ENCODE measurements at regions not wholly inside any gene's neighbourhood (a gene's known extent, or its start where the extent isn't known, plus 50 kb on each side); places are given as distances from the start of the nearest gene placed in this dataset.

DNA sequence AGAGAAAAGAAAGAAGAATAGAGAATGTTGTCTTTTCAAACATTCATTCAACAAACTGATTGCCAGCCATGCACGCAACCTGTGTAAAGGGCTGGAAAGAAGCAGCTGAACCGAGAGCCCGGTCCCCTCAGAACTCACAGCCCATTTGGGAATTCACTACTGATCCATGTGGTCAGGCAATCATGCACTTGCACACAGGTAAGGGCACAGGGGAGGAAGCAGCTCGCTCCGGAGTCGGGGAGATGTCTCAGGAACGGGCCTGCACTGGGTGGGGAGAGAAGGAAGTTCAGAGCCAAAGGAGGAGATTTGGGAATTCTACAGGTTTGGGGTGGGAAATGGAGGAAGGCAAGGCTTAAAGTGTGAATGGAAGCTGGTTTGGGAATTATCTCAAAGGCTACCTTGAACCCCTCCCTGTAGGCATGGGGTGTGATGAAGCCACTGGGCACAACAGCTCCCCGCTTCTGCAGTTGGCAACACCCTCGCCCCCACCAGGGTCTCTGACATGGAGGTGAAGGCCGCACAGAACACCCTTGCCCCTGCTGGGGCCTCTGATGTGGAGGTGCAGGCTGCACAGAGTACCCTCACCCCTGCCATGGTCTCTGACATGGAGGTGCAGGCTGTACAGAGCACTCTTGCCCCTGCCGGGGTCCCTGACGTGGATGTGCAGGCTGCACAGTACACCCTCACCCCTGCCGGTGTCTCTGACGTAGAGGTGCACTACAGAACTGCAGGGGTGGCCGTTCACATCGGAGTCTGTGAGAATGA, 194.4 kb upstream of the RNF32 start:
- DNase-seq: no peak

DNA sequence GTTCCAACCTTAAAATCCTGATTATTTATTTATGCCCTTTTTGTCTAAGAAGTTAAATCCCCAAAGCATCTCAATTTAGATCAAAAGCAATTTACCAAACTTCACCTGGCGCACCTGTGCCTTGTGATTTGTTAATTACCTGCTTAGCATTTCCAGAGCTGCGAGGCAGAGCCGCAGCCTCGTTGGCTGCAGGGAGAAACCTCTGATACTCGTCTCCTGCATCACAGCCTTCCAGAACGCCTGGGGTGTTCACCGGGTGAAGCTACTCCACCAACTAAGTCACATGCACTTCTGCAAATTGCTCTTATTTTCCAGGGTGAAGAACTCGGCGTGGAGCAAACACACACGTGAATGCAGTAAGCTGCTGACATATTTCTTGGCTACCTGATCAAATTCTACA, 198.1 kb upstream of the RNF32 start:
- peak in 1 of 2 experiments; percentile 9 for DNase-seq

DNA sequence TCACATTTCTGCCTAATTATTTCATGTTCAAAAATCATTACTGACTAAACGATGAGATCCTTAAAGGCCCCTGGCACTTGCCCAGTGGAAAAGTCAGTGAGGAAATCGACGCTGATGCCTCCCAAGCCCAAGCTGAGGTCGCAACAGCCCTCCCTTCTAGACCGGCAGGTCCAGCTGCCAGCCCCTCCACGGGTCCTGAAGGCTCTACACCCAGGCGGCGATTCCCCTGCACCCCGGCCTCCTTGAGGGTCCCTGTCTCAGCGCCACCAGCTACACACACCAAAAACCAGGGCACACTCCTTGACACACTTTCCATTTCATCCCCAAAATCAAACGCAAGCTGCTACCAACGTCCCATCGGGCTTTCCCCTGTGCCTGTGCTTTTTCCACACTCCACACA, 200.1 kb upstream of the RNF32 start:
- DNase-seq: no peak

DNA sequence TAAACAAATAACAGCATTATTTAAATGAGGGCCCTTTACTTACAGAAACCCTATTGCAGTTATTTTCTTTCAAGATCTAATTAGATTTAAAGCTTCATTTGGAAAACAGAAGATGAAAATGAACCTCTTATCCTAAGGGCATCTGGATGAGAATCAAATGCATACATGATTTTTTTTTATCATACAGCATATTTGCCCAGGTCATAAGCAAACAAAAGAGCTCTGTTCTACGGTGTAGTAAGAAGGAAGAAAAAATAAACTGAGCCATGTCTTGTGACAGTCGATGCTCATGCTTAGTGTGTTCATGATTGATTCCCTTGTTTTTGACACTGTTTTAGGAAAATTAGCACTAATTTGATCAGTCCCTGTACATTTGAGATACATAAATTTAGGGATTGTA, 202.6 kb upstream of the RNF32 start:
- DNase-seq: peak; percentile 70

DNA sequence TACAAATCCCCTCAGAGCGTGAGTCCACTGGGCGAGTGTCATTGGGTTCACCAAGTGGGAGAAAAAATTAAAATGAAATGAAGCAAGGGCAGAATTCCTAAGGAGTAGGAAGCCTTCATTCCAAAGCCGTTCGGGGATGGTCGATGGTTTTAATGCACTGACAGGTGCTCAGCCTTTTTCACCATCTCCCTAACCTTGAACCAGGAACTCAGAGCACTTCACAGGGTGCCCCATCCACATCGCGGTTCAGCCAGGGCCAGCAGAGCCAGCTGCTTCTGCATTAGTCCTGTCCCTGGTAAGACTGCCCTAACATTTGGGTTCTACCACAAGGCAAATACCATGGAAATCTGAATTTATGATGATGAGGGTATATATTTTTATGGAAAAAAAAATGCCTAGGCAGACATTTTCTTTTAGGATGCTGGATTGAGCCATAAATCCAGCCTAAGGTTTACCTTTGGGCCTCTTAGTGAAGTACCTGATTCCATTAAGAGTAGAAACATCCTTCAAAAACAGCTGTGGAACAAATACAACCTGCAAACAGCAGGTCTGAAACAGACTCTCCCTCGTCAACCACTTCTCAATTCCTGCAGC, 203.5 kb upstream of the RNF32 start:
- DNase-seq: no peak

DNA sequence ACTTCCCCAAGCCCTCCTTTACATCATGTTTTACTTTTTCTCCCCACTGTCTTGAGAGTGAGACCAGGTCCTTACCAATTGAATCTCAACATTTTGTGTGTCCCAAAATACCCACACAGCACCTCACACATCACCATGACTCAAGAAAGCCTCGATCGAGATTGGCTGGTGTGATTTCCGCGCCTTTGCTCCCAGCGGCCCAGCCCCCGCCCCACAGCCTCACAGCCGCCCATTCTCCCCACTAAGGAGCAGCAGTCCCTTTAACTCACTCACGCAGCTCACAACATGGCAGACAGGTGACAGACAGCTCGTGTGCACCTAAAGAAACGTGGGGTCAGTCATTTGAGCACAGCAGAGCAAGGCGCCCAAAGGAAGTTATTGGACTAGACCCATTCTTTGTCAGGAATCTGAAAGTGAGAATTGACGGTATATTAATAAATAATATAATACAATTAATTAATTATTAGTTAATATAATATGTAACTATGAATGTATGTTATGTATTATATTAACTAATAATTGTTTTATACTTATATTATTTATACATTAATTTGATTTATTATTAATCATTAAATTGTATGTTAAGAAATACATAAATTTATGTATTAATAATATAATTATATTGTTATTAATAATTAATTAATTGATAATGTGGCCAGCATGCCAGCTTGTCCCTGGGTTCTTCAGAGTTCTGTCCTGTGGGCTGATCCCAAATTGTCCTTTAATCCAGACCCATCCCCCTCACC, 204.9 kb upstream of the RNF32 start:
- DNase-seq: no peak

DNA sequence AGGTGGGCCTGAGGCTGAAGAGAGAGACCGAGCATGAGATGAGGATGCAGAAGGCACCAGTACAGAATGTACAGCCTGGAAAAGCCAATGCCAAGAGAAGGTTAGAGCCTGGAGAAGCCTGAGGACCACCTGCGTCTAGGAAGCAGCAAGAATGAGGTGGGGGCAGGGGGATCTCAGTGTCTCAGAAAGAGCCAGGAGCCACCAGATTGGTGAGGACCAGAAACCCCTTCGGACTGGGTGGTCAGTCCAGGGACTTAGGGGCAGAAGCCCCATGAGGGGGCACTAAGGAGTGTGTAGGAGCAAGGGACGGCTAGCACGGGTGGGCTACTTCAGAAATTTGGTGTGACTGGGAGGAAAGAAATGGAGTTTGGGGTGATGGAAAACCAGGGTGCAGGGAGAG, 205.9 kb upstream of the RNF32 start:
- no peak for DNase-seq

DNA sequence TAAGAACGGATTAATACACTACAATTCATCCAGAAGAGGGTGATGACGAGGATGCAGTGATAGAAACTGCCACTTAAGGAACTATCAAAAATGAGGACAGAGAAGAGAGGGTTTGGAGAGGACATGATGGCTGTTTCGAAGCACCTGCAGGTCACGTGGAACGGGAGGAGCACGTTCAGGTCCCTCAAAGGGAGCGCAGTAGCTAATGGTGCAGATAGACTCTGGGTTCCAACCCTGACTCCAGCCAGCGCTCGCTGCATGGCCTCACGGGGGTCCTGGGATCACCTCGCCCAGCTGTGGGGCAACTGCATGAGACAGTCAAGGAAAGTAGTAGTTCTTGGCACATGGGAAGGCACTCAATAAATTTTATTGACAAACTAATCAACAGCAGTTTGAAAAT, 208.6 kb upstream of the RNF32 start:
- DNase-seq: no peak

DNA sequence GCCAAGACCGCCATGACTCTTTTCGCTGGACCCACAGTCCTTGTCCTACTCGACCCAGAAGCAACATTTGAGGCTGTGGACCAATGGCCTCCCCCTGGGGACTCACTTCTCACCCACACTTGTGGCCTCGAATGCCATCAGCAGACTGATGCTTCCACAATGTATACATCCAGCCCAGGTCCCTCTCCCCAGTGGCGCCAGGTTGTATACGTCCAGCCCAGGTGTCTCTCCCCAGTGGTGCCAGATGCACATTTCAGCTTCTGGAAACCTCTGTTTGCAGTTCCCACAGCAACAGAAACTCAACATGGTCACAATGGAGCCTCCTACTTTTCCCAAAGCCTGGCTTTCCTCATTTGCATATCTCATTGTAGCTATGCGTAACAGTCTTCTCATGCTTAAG, 210.5 kb upstream of the RNF32 start:
- peak; percentile 84 to 94 for DNase-seq

DNA sequence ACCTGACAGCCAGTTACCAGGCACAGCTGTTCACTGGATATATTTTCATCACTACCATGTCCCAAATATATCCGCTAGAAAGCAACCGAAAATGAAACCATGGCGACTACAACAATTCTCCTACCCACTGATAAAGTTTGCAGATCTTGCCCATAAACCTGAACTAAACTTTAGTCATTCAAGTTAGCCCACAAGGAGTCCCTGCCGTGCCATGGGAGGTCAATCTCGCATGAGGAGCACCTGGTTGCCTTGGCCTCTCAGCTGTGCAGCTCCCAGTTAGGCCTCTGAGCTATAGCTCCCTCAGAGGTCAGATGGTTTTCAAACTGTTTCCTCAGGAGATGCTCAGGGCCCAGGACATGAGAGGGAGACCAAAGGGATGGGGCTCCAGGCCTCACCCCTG, 211.1 kb upstream of the RNF32 start:
- DNase-seq: no peak

DNA sequence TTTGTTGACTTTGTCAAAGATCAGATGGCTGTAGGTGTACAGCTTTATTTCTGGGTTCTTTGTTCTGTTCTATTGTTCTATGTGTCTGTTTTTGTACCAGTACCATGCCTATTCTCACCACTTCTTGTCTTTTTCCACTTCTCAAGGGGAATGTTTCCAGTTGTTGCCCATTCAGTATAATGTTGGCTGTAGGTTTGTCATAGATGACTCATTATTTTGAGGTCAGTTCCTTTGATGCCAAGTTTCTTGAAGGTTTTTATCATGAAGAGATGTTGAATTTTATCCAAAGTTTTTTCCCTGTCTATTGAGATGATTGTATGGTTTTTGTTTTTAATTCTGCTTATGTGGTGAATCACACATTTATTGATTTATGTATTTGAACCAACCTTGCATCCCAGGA, 216.7 kb upstream of the RNF32 start:
- DNase-seq: no peak

DNA sequence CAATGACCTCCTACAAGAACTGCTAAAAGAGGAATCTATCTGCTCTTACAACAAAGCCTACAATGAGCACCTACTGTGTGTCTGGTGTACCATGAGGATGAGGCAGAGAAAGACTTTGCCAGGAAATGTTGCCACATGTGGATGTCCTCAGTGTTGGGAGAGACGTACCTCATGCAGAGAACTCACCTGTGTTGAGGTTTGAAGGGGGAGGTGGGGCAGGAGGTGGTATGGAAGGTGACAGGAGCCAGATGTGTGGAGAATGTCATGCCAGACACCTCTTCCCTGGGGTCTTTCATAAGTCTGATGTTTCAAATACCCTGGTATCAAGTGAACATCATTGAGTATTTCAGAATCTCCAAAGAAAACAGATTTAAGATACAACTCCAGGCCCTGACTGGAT, 220.1 kb upstream of the RNF32 start:
- no peak for DNase-seq

DNA sequence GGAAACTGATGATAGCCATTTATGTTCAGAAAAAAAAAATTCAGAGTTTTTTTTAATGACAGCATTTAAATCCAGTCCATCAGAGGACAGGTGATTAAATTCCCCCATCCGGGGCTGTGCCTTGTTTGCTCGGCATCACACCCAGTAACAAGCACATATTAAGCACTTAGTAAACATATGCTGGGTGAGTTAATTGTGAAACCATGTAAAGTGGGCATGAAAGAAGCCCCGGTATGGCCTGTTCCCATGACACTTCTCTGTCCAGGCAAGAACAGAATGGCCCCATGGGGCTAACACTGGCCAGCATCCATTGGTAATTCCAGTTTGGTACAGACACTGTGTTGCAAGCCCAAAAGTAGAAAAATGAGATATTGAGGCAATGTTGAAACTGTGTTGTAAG, 220.8 kb upstream of the RNF32 start:
- DNase-seq: no peak

DNA sequence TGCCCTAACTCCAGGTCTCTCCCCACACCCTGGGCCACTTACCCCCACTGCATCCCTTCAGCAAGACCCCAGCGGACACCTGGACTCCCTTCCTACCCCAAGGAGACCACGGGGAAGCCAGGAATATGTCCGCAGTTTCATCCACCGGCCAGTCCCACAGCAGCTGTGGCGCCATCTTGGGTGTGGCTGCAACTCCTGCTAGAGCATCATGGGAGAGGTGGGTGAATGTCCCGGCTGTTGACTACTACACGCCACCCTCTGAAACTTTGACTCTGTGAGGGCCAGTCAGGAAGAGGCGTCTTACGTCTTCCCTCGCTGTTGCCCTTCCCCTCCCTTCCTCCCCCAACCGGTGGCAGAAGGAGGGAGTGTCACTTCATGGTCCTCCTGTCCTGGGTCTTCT, 238.3 kb upstream of the RNF32 start:
- DNase-seq: no peak

DNA sequence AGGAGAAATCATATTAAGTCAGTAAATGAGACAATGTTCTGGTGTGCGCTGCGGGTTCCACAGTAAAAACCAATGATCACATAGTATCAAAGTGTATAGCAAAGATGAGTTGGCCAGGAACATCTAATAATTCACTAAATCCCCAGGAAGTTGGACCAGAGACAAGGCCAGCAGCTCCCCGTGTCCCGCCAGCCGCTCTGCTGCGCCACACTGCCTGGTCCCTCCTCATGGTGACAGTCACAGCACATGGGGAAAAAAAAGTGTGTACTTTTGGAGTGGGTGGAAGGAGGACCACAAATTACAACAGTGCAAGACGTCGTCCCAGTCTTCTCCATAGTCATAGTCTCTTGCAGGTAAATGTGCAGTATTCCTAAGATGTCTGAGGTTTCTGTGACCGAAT, 239.0 kb upstream of the RNF32 start:
- DNase-seq: no peak

DNA sequence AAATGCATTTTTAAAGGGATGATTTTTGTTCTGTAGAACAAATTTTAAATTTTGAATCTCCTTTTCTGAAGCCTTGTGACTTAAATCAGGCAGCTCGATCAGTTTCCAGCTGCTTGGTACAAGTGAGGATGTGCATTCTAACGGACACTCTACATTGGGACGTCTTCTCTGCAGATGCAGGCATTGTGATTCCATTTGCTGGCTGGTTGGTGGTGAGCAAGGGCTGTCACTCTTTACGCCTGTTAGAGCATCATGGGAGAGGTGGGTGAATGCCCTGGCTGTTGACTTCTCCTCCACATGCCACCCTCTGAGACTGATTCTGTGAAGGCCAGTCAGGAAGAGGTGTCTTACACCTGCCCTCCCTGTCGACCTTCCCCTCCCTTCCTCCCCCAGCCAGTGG, 240.5 kb upstream of the RNF32 start:
- no peak for DNase-seq

DNA sequence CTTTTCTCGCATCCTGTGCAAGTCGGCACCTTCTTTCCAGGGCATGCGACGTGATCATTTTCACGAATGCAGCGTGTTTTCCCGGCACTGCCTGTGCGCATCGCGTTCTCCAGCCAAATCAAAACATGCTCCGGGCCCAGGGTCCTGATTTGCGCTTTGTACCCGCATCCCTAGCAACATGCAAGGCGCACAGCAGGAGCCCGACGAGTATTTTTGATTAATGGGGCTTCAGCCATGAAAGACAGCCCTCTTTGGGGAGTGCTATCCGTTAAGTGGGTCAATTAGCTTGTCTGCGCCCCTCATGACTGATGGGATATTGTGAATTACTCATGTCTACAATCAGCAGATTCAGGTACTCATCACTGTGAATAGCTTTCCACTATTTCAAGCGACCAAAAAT, 243.3 kb upstream of the RNF32 start:
- DNase-seq: no peak

DNA sequence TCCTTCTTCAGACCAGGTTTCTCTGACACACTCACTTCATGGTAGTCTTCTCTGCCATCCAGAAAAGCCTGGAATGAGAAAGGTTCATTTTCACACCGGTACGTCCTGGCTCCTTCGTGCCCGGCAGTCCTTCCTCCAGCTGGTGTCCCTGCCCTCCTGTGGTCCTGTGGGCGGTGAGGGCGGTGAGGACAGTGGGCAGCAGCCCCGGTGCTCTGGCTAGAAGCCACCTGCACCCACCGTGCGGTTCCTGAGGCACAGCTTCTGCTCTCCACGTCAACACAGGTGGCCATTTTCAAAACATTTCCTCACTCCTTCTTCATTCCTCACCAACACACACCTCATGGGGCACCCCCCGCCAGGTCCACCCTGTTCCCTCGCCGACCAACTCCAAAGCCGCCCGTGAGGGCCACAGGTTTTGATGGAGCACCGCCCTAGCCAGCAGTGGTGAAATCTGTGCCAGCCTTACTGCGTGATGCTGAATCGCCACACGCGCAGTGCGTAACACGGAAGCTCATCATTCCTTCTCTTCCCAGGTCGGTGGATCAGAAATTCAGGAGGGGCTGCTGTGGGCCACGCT, 251.4 kb upstream of the RNF32 start:
- DNase-seq: no peak

DNA sequence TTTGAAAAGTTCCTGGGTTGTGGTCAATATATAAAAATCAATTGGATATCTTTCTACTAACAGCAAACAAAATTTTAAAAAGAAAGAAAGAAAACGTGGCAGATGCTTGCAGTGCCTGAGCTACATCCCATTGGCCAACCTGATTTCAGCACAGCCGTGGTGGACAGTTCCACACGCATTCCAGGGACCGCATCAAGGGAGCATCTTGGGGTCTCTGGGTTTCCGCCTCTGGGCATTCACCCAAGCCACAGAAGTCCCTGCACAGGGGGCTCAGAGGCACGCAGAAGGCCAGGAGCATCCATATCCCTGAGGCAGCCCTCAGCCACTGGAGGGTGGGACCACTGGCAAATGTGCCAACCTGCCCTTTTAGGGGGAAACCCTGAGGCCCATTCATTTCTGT, 254.5 kb upstream of the RNF32 start:
- DNase-seq: no peak

DNA sequence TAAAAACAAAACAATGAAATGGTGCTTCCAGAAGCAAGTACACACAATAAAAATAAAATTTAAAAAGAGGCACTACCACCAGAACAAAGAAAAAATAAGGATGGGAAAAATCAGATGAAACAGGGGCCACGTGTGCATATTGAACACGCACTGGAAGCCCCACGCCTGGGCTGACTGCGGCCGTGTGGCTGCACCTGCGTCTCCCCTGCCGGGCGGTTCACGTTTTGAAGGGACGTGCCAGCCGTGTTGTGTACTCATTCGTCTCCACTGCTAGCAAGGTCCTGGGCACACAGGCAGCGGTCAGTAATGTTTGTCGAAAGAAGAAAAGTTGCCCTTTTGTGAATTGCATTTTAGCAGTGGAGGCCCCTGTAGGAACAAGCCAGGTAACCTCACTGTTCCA, 255.9 kb upstream of the RNF32 start:
- no peak for DNase-seq

DNA sequence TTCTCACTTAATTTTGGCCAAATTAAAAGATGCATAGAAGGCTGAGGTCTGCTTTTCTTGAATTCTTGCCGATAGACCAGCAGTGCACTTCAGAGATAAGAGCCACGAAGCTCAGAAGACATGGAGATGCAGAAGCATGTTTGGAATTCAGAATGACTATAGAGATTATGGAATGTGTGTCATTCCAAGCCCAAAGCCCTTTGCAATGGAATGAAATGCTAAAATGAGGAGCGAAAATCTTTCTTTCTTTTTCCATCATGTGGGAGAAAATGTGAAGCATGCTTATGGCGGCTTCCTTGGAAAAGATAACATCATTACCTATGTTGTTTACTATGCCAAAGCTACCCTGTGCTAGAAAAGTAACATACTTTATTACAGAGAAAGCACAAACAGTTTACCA, 257.0 kb upstream of the RNF32 start:
- no peak for DNase-seq

DNA sequence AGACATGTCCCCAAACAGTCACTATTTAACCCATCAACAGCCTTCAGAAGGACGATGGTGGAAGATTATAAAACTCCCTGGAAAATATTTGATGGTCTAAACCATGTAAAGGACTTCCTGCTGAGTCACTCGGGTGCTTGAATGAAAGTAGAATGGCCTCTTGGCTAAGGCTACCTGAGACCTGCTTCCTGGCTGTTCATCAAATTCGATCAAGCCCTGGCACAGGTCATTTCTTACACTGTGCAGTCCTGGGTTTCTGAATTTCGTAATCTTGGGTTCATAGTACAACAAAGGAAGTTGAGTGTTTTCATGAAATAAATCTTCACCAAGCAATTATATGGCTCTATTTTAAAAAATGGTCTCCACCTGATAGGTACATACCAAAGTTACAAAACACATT, 260.3 kb upstream of the RNF32 start:
- DNase-seq: no peak

DNA sequence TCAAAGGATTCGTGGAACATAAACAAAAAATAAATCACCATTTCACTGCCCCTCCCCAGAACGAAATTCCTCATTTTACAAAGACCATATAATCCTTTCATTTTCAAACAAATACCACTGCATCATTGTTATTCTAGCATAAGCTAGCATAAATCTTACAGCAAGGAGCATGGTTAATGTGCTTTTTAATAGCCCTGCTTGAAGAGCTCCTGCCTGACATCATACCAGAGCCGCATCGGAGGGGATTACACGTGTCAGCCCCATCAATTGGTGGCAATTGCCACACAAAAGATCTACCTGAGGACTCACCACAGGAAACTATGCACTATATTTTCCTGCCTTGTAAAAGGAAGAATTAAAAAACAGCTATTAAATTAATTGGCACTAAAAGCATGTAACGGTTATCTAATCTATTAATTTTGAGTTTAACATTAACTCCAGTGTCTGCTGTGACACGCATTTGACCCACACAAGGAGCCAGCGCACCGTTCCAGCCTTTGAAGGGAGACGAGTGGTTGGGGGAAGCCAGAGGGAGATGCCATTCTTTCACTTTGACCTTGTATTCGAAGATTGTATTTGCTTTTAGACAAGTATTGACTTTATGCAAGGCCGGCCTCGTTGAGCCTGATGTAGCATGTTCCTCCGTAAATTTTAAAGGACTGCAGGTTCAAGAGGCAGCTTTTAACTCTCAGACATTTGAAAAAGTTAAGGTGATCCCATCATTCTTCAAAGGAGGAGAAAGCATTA, 261.1 kb upstream of the RNF32 start:
- no peak for DNase-seq
